OCI-LY7 (cell line): ENCODE measurements at regions not wholly inside any gene's neighbourhood (a gene's known extent, or its start where the extent isn't known, plus 50 kb on each side); places are given as distances from the start of the nearest gene placed in this dataset.

Experiments used
- BruUV-seq: library from RNA; stranded (reverse); fragments of 400-500 nt; replicated peaks from 2 replicates; lab custom pipeline; 2021; lab: Mats Ljungman, UMichigan
- CTCF ChIA-PET: fragments of 300-600 bp; sonication (Branson Sonifier 250); formaldehyde crosslinking; loops from one replicate; lab custom pipeline; 2022; ENCODE audit warnings: antibody characterized with exemption; ENCODE audit not compliant: unreplicated experiment; lab: Charles Lee
- POLR2A ChIA-PET: fragments of 300-600 bp; sonication (Branson Sonifier 250); formaldehyde crosslinking; loops from one replicate; lab custom pipeline; 2022; ENCODE audit warnings: antibody characterized with exemption; lab: Charles Lee
- DNase-seq: peaks from one replicate; pipeline ENCODE4 v3.0.0-alpha.2; 2015; ENCODE audit warnings: low spot score
- H2AFZ ChIP-seq: fragments of 200-600 bp; sonication (generic), shearing (Covaris generic); 2 replicates; pipeline ENCODE4 v1.6.1; 2014; ENCODE audit warnings: mild to moderate bottlenecking, antibody characterized with exemption, low read length, moderate library complexity
- H3K27ac ChIP-seq: fragments of 200-600 bp; sonication (generic); 2 replicates; pipeline ENCODE4 v1.5.1; 2014; ENCODE audit warnings: mixed run types, low read depth, mild to moderate bottlenecking, moderate library complexity, low read length, inconsistent platforms; ENCODE audit not compliant: poor library complexity, severe bottlenecking
- H3K36me3 ChIP-seq: fragments of 200-600 bp; sonication (generic); 2 replicates; pipeline ENCODE4 v1.6.1; 2014; ENCODE audit warnings: mild to moderate bottlenecking, antibody characterized with exemption, low read length, moderate library complexity, mixed read lengths; ENCODE audit not compliant: insufficient read depth
- H3K4me1 ChIP-seq: fragments of 200-600 bp; sonication (generic); 2 replicates; pipeline ENCODE4 v1.5.1; 2014; ENCODE audit warnings: mild to moderate bottlenecking, low read length; ENCODE audit not compliant: insufficient read depth, poor library complexity, severe bottlenecking
- H3K4me2 ChIP-seq: fragments of 200-600 bp; sonication (generic); 2 replicates; pipeline ENCODE4 v1.6.1; 2014; ENCODE audit warnings: mild to moderate bottlenecking, low read length
- H3K4me3 ChIP-seq: fragments of 200-600 bp; sonication (generic); 2 replicates; pipeline ENCODE4 v1.5.1; 2014; ENCODE audit warnings: mild to moderate bottlenecking, low read depth, low read length; ENCODE audit not compliant: poor library complexity, severe bottlenecking
- H3K79me2 ChIP-seq: fragments of 200-600 bp; sonication (generic); 2 replicates; pipeline ENCODE4 v1.6.1; 2016; ENCODE audit warnings: low read depth, mild to moderate bottlenecking, low read length, moderate library complexity, mixed read lengths; ENCODE audit not compliant: insufficient read depth
- H3K9me2 ChIP-seq: fragments of 200-600 bp; sonication (generic); 2 replicates; pipeline ENCODE4 v1.6.1; 2016; ENCODE audit warnings: mild to moderate bottlenecking, low read length, mixed read lengths; ENCODE audit not compliant: insufficient read depth
- H3K9me3 ChIP-seq: fragments of 200-600 bp; sonication (generic); 2 replicates; pipeline ENCODE4 v1.6.1; 2014; ENCODE audit warnings: mild to moderate bottlenecking, mixed run types, low read length, mixed read lengths
- H4K20me1 ChIP-seq: fragments of 200-600 bp; sonication (generic); 2 replicates; pipeline ENCODE4 v1.6.1; 2014; ENCODE audit warnings: mild to moderate bottlenecking, antibody characterized with exemption, low read length, moderate library complexity, mixed read lengths; ENCODE audit not compliant: insufficient read depth
- EZH2phosphoT487 ChIP-seq: fragments of 200-600 bp; sonication (generic); IDR thresholded peaks from 2 replicates; pipeline ENCODE4 v1.6.1; 2018; ENCODE audit warnings: low read depth, borderline replicate concordance, mild to moderate bottlenecking, mixed run types, antibody characterized with exemption, low read length, moderate library complexity, mixed read lengths
- intact Hi-C: fragments of 100-400 bp; cut with micrococcal nuclease; formaldehyde crosslinking; loops from one replicate; pipeline ENCODE4 v1.10.0; 2022; ENCODE audit not compliant: unreplicated experiment
- TF ChIP-seq, protein P1 (sequence below): fragments of 200-600 bp; sonication (generic); conservative IDR thresholded peaks from 2 replicates; pipeline ENCODE4 v1.5.1; 2014; ENCODE audit warnings: mild to moderate bottlenecking, antibody characterized with exemption, low read length, moderate library complexity, mixed read lengths

DNA sequence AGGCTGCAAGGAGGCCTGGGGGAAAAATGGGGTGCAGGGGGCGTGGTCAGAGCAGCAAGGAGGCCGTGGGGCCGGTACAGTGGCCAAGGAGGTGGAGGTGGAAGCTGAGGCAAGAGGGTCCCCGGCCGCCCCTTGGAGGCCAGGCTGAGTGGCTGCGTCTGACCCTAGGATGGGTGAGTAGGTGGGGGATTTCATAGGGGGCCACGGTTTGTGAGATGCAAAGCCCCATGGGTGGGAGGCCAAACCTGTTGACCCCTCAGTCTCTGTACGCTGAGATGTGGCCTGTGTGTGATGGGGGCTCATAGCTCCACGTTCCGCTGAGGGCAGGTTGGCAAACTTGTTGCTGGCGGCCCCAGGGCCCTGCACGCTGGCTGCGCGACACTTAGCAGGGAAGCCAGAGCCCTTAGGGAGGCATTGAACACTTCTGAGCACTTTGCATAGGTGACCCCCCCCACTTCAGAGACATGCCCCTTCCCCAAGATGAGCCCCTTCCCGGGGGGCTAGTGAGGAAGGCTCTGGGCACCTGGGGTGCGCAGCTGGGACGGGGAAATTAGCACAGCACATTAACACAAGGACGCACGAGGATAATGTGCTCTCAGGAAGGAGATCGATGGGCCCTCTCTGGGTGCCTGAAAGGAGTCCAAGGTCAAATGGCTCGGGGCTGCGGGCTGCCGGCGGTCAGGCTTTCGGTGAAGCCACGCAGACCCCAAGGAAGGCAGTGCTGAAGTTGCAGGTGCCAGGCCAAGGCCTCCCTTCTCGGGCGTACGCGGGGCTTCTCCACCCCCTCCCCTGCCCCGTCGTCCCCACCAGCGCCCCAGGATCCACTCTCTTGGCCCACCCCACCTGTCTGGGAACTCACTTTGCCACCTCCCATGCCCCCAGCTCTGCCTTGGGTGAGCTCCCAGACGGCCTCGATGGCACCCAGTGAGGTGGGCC is 107.4 kb downstream of the HMX1 start:
- no peaks in the 10 kb centered on the region for H4K20me1 ChIP-seq
- no peak overlapping the region for H2AFZ ChIP-seq
- H3K4me3 ChIP-seq = no peak overlapping the region
- H3K27ac ChIP-seq = no peak overlapping the region
- no peaks in the 10 kb centered on the region for H3K36me3 ChIP-seq
- intact Hi-C loops = no loop called here
- no peaks in the 10 kb centered on the region for H3K9me2 ChIP-seq
- no peaks in the 10 kb centered on the region for H3K9me3 ChIP-seq
- CTCF ChIA-PET = no interaction called here
- no peaks in the 10 kb centered on the region for H3K79me2 ChIP-seq
- H3K4me2 ChIP-seq = no peak overlapping the region
- TF ChIP-seq EZH2phosphoT487 = no peak
- TF ChIP-seq, protein P1, sequence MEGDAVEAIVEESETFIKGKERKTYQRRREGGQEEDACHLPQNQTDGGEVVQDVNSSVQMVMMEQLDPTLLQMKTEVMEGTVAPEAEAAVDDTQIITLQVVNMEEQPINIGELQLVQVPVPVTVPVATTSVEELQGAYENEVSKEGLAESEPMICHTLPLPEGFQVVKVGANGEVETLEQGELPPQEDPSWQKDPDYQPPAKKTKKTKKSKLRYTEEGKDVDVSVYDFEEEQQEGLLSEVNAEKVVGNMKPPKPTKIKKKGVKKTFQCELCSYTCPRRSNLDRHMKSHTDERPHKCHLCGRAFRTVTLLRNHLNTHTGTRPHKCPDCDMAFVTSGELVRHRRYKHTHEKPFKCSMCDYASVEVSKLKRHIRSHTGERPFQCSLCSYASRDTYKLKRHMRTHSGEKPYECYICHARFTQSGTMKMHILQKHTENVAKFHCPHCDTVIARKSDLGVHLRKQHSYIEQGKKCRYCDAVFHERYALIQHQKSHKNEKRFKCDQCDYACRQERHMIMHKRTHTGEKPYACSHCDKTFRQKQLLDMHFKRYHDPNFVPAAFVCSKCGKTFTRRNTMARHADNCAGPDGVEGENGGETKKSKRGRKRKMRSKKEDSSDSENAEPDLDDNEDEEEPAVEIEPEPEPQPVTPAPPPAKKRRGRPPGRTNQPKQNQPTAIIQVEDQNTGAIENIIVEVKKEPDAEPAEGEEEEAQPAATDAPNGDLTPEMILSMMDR = no peak
- no TSS peak for BruUV-seq
- no peak for DNase-seq
- no peaks in the 10 kb centered on the region for H3K4me1 ChIP-seq
- POLR2A ChIA-PET = no interaction called here

GRCh38 chr4:8762951-8763735 is 108.5 kb downstream of the HMX1 start:
- H3K36me3 ChIP-seq = no peaks in the 10 kb centered on the region
- H3K9me3 ChIP-seq = no peaks in the 10 kb centered on the region
- TF ChIP-seq, protein P1 = no peak
- BruUV-seq = no TSS peak
- POLR2A ChIA-PET = no interaction called here
- no peak overlapping the region for H2AFZ ChIP-seq
- H4K20me1 ChIP-seq = no peaks in the 10 kb centered on the region
- CTCF ChIA-PET = no interaction called here
- intact Hi-C loops = no loop called here
- H3K4me1 ChIP-seq = no peaks in the 10 kb centered on the region
- H3K4me2 ChIP-seq = no peak overlapping the region
- no peaks in the 10 kb centered on the region for H3K79me2 ChIP-seq
- DNase-seq = no peak
- no peaks in the 10 kb centered on the region for H3K9me2 ChIP-seq
- H3K4me3 ChIP-seq = no peak overlapping the region
- H3K27ac ChIP-seq = no peak overlapping the region
